NCI-H446 (cell line): ENCODE measurements at regions not wholly inside any gene's neighbourhood (a gene's known extent, or its start where the extent isn't known, plus 50 kb on each side); places are given as distances from the start of the nearest gene placed in this dataset.
"Not testable (repeated sequence)": the region's sequence is repeated elsewhere in the genome, so short reads cannot be mapped to it uniquely, and the experiment has no call there.

Source experiments
- DNase-seq, 2 experiments: peaks; one replicate each; lab custom pipeline; 2025; lab: John Stamatoyannopoulos, UW

DNA sequence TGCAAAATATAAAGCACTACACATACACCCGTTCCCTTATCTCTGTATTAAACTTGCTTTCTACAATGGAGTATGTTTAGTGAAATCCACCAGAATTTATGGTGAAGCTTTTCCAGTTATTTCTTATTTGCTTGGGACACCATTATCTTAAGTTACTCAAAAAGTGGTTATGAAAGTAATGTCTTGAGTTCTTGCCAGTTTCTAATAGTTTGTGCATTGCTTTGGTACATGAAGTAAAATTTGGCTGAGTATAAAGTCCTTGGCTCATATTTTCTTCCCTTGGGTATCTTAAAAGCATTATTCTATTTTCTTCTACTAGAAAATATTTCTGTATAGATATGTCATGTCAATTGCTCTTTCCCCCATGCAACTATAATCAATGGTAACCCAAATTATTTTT, 85.2 kb downstream of the POLR1F start:
- no peak for DNase-seq

DNA sequence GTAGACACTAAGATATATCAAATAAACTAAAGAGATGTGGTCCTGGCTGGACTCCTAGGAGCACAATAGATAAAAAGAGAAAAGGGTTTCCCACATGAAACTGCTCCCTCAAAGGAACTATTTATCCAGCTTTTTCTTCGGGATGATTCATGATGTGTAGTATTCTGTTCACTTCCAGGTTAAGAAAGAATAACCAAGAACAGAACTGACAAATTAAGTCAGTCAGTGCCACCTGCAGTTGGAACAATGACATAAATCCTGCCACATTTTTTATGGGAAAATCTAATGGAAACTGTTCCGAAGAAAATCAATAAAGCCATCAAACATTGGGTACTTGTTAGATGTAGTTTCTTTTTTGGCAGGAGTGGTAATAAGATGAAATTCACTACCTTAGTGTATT, 87.1 kb downstream of the POLR1F start:
- DNase-seq = peak in 1 of 2 experiments; percentile 41

DNA sequence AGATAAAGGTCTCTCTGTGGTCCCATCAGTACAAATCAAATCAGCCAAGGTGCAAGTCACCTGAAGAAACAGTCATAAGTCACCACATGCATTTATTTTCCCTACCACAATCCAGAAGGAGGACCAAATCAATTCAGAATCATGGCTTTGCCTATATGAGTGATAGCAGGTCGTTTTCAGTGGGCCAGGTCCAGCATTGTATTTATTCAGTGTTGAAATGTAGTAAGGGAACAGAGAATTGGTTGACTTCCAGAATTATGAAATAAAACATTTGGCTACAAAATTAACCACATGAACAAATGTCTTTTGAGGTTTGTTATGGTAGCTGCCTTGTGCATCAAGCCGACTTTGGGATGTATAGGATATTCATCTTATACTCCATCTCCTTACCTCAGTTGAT, 88.4 kb downstream of the POLR1F start:
- no peak for DNase-seq

DNA sequence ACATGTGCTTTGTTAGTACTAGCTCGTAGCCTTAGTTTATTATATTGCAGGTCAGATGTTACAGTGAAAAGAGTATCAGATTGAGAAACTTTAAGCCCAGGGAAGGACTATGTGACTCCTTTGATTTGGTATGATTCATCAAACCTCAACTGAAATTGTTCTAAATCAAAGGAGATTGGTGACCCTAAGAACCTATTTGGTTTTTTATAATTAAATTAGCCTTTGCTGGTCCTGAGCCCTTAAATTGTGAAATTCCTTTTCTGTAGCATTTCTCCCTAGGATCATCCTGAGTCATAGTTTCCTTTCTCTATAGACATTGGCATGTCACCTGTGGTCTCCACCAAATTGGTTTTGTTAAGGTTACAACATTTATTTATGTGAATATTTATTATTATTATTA, 89.7 kb downstream of the POLR1F start:
- no peak for DNase-seq

DNA sequence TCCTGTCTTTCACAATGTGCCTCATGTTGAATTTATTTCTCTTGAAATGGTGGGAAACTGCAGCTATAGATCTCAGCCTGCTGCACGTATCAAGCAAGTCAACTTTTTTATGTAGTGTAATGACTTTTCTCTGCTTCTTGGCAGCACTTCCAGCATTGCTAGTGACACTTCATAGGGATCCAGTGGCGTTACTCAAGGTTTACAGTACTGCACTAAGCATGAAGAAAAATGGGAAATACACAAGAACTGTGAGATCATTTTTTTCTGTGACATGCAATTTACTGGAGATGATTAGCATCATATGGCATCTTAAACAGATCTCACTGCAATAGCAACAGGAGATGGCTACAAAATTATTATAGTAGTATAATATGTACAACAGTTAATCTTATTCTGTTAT, 90.9 kb downstream of the POLR1F start:
- DNase-seq = no peak

DNA sequence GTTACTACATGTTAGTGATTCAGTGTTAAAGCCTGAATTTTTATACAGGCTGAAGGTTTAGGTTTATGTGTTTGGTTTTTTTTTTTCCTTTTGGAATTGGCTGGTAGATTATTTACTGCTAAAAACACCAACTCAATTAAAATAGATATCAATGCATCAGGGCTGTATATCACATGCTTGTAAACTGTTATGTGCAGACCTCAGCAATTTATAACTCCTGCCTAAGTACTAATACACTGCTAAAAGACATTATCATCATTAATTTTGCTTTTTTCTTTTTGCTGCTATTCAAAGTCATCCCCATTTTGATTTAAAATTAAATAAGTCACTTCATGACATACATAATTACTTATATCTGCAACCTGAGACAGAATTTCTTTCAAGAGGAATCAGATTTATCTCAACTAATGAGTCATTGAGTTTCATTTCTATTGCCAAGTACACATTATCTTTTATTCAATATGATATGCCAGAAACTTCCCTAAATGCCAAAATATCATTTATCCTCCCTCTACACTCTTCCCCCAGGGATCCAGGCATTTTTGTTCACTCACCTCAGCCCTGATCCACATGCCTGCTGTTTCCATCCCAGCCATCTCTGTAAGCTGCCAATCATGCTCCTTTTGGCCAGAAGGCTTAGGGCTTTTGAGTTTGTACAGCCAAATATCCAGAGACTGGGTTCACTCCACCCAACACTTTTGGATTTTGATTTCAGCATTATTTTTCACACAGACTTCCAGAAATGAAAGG, 98.5 kb downstream of the POLR1F start:
- peak; percentile 21 to 66 for DNase-seq

DNA sequence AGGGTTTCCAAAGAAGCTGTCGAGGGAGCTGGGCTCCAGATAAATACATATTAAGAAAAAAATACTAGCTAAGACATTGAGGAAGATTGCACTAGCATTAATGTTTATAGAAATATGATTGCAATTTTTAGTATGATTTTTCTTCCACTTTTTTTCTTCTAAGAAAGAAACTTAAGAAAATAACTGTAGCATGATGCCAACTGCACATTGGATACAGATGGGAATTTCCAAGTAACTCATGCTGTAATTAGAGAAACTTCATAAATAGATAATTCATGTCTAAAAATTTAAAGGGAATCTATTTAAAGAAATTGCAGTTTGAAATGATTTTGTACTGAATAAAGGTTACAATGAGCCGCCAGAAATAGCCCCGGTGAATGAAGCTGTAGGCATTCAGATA, 119.4 kb downstream of the POLR1F start:
- no peak for DNase-seq

DNA sequence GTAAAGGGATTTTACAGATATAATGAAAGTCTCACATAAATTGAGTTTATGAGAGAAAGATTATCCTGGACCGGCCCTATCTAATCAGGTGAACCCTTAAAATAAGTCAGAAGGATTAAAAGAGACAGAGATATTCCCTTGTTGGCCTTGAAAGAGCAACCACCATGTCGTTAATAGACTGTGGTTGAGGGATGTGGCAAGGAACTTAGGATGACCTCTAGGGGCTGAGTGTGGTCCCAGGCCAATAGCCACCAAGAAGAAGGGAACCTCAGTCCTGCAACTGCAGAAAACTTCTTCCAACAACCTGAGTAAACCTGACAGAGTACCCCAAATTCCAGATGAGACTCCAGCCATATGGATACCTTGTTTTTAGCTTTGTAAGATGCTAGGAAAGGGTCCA, 121.5 kb downstream of the POLR1F start:
- peak in 1 of 2 experiments; percentile 24 for DNase-seq

DNA sequence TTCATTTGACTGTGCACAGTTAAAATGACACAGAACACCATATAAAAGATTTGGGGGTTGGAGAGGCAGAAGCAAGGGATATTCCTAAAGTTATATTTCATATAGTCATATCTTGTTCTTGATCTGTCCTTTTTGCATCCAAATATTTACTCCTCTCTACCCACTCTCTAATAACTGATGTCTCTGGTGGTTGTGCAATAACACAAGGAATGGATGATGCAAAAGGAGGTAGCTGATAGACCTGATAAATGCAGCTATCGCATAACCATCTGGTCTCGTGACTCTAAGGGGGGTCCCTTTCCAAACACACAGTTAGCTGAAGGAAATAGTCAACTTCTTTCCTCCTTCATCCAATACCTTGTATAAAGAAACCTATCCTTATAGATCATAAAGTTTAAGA, 123.1 kb downstream of the POLR1F start:
- no peak for DNase-seq

DNA sequence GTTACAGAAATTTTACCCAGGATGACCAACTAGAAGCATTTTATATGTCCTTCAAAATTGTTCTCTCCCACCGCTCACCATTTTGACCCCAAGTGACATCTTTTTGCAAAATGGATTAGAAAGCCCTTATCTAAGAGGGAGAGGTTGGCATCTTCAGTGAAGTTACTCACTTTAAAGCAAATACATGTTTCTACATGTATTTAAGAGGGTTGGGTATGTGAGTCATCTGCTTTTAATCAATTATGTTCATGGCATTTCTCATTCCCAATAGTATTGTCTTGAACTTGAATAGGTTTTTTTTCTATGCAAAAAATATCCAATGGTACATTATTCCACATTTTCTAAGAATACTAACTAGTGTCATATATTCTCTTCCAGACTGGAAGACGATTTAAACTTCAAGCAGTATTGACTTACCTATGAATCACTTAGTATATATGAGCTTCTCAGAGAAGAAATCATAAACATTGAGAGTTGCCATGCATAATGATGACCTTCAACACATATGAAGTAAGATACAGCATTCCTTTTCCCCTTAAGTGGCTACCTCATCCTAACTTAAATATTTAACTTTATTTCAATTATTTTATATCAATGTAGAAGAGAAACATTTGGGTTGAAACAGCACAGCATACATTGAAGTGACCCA, 132.8 kb downstream of the POLR1F start:
- DNase-seq = no peak

DNA sequence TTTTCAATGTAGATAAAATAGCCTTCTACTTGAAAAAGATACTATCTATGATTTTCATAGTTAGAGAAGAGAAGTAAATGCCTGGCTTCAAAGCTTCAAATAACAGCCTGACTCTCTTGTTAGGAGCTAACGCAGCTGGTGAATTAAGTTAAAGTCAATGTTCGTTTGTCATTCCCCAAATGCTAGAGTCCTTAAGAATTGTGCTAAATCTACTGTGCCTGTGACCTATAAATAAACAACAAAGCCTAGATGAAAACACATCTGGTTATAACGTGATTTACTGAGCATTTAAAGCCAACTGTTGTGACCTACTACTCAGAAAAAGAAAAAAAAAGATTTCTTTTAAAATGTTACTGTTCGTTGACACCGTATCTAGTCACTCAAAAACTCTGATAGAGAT, 134.7 kb downstream of the POLR1F start:
- no peak for DNase-seq

DNA sequence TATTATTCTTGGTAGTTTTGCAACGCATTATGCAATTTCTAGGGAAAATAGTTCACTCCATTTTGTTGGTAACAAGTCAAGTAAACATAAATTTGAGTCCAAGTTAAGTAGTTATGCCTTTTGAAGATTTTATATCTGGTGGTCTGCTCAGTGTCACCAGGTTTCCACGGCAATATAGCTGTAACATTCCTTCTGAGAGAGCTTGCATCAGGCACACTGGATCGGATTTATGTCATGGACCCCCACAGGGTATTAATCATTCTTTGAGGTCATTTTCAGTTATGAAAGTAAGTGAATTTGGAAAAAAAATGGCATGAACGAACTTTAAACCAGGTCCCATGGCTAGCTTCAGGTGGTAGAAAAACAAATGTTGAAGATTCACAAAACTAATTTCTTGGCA, 136.3 kb downstream of the POLR1F start:
- DNase-seq = no peak

DNA sequence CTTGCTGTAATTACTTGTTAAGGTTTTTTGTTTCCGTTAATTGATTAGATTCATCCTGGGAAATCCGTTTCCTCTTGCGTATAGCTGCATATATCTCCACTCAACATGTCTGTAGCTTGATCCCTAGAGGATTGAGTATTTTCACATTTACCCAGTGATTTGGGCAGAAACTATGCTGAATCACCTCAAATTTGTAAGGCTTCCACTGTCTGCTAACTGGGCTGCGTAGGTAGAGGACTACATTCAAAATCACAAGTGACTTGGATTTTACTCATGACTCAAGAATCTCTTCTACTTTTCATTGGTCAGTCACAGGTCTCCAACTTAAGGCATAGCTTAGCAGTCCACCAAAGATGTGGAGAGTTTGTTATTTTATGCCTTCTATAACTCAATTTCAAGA, 141.8 kb downstream of the POLR1F start:
- DNase-seq = no peak

DNA sequence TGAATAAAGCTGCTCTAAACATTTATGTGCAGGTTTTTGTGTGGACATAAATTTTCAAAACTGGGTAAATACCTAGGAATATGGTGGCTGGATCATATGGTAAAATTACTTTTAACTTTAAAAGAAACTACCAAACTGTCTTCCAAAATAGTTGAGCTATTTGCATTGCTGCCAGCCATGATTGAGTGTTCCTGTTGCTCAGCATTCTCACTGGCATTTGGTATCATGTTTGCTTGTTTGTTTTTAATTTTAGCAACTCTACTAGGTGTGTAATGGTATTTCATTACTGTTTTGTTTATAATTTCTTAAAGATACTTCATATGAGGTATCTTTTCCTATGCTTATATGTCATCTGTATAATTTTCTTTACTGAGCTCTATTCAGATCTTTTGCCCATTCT, 143.2 kb downstream of the POLR1F start:
- DNase-seq = no peak

DNA sequence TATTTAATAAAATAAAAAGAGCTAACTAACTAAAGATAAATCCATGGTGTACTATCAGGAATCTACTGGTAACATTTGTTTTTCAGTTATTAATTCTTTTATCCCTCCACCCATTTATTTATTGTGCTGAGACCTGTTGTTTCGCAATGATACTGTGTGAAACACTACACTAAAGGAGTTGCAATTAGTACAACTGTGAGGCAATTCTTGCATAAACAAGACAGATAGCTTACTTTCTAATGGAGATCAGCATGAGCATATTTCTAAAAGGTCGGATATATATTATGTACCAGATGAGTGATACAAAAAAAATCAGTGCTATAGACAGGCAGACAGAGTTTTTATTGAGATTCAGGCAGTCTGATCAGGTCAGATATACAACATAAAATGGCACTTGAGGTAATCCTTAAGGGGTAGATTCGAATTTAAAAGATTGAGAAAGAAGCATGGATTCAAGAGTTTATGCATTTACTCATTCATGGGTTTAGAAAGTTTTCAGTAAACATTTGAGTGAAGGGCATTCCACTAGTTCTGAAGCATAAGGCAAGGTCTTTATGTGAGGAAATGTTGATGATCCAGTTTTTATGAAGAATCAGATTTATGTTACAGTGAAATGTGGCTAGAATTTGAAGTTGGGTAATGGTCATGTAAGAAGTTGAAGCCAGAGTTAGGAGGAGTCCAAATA, 147.6 kb downstream of the POLR1F start:
- DNase-seq = no peak

DNA sequence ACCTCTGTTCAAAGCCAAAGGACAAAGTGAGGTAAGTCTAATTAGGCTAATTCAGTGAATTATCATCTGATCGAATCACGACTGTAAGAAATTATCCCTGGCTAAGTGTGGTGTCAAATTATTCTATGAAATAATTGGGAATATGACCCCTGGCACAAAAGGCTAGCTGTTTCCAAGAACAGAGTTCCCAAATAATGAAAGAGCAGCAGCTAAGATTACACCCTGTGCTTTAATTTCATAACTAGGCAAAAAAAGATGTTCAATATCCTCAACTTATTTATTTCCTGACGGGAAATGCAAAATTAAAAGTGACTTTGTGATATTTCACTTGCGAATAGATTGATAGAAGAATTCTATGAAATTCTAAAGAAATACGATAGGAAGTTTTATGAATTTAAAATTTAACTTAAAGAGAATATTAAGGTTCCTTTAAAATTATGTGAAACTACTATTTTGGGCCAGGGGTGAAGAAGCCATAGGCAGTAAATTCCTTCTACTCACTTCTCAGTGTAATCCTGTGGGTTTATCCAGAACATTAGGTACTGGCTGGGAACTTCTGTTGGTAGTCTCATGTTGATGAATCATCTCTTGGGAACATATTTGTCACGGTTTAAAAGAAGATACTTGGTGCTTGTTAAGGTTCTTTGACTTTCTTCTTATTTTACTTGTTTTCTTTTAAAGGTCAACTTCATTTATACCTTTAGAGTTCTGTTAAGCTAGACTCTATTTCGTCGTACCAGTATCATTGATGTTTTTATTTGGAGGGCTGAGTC, 148.5 kb downstream of the POLR1F start:
- no peak for DNase-seq

DNA sequence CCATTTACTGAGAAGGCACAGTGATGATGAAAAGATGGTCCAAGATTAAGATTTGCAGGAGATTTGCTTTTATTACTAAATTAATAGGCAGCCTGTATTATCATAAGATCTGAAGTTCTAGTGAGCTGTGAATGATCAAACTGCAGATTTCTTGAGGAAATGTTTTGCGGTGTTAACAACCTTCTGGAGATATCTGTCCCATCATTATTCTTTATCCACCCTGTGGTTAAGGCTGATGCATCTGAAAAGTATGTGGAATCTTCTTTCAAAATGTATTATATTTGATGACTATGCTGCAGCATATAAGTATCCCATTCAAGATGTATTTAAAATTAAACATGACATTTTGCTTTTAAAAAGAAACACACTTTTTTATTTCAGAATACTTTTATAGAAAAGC, 150.3 kb downstream of the POLR1F start:
- no peak for DNase-seq

DNA sequence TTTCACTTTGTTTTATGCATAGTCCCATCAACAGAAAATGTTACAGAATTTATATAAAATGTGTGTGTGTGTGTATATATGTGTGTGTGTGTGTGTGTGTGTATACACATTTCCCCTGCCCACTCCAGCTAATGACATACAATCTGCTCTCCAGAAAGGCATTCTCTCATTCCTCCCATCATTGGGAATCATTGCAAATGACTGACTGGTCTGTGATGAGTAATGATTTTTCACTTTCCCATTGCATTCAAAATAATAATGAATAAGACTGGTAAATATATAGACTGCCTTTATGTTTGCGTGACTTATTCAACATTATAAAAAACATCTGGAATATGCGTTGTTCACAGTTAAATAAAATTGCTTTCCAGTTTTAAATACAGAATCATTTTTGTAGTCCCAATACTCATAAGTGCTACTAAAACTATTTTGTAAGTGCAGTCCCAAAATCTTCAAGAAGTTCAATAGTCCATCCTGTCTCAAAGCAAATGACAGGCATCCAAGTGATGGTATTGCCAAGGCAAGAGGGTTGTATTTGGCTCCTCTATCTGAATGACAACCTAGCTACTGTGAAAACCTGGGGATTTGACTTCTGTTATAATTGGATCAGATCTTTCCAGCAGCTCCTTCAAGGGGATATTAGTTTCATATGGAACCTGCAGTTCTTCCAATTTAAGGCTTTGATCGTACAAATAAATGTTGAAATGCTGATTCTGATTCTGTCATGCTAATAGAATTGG, 150.9 kb downstream of the POLR1F start:
- DNase-seq = no peak

DNA sequence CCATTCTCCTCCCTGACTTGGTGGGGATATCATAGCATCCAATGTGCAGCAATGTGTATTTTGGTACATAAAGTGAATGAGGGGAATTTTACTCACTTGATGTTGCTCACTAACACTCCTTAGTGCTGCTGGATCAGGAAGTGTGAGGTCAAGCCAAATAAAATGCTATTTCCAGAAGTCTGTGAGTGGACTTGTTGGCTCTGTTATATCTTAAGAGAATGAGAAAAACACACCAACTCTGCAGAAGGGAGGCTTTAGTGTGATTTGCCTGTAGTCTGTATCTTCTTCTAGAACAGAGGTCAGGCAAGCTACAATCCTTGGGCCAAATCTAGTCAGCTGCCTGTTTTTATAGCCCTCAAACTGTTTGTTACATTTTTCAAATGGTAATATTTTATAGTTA, 154.3 kb downstream of the POLR1F start:
- no peak for DNase-seq

DNA sequence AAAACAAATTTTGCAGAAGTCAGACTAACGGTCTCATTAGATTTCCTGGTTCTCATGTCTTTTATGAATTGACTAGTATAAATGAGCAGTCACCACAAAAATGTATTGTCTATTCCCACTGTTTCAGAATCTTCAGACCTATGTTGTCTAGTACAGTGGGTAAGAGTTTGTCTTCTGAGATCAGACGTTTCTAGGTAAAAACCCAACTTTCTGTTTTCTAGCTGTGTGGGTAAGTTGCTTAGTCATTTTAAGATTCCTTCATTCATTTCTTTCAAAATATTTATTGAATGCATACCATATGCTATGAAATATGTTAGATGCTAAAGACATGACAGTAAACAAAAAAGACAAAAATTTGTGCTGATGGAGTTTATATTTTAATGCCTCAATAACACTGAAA, 156.3 kb downstream of the POLR1F start:
- DNase-seq = no peak

DNA sequence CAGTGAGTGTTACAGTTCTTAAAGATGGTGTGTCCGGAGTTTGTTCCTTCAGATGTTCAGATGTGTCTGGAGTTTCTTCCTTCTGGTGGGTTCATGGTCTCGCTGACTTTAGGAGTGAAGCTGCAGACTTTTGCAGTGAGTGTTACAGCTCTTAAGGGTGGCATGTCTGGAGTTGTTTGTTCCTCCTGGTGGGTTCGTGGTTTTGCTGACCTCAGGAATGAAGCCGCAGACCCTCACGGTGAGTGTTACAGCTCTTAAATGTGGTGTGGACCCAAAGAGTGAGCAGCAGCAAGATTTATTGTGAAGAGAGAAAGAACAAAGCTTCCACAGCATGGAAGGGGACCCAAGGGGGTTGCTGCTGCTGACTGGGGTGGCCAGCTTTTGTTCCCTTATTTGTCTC, 159.6 kb downstream of the POLR1F start:
- not testable (repeated sequence) for DNase-seq

DNA sequence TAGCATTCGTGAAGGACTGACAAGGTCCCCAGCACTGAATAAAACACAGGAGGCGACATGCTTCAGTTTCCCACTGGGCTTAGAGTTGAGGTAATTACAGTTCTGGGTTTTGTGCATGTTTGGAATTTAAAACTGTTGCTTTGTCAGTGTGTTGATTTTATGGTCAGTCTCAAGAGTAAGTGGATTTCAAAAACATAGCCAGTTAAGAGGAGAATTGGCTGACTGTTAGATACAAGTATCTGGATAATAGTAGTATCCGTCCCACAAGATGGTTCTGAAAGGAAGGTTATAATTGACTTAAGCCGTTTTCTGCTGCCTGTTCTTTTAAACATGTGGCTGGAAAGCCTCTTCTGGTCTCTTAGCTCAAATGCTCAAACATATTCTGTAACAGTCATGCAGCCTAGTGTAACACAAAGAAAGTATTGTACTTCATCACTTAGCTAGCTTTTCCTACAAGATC, 170.9 kb downstream of the POLR1F start:
- no peak for DNase-seq
